Right ventricle myocardium inferior (tissue), 1 donor: ENCODE measurements at regions not wholly inside any gene's neighbourhood (a gene's known extent, or its start where the extent isn't known, plus 50 kb on each side); places are given as distances from the start of the nearest gene placed in this dataset.
"Not testable (repeated sequence)": the region's sequence is repeated elsewhere in the genome, so short reads cannot be mapped to it uniquely, and the experiment has no call there.

Experiments used
- ATAC-seq: fragments of 200-7000 bp; cut with Tn5 transposase; one replicate; pipeline ENCODE4 v1.9.1; 2020; ENCODE audit warnings: mild to moderate bottlenecking, moderate library complexity
- DNase-seq: peaks from one replicate; pipeline ENCODE4 v3.0.0; 2021; ENCODE audit errors: missing footprints
- intact Hi-C: fragments of 100-400 bp; cut with DNase I; formaldehyde crosslinking; loops from one replicate; pipeline ENCODE4 v1.11.0; 2022
- donor health status: DM: no; HTN: yes; CAD: no; lungs with severe emphysema.

DNA sequence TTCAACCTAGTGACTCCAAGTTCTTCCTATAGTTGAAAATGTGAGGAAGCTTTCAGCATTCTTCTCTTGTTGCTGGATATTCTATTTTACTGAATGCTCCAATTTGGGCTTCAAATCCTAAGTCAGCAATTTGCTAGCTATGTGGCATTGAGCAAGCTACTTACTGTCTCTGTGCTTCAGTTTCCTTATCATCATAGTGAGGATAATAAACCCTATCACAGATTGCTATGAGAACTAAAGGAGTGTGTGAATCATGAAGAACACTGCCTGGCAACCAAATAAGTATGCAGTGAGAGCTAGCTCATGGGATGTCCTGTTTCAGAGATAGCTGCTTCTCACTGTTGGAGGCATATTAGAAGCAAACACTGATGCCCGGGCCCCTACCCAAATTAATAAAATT is 163.8 kb upstream of the CDIN1 start:
- intact Hi-C loops = no loop called here
- DNase-seq (no peak), ATAC-seq (no peak)

DNA sequence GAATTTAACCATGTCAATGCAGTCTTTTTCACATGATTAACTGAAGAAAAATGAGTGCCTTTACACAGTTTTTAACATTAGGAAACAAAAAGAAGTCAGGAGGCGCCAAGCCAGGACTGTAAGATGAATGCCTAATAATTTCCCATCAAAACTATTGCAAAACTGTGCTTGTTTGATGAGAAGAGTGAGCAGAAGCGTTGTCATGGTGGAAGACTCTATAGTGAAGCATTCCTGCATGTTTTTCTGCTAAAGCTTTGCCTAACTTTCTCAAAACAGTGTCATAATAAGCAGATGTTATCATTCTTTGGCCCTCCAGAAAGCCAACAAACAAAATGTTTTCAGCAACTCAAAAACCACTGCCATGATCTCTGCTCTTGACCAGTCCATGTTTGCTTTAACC is 156.8 kb upstream of the CDIN1 start:
- ATAC-seq (no peak), DNase-seq (no peak)
- intact Hi-C loops = no loop called here

DNA sequence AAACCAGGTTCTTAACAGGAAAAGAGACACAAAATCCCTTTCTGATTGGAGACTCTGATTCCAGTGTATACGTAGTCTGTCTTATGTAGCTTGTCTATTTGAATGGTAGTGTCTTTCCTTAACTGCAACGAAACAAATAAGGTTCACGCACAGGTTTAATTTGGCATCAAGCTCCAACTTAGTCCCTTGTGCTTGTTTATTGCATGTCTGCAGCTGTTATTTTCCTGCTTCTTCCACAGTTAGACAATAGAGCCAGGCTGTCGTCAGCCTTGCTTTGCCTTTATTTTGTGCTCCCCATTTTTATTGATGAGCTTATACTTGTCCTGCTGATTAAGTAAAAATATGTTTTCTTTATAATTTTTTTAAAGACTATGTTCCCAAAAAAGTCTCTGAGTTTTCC is 152.7 kb upstream of the CDIN1 start:
- ATAC-seq (no peak), DNase-seq (no peak)
- intact Hi-C loops = no loop called here

DNA sequence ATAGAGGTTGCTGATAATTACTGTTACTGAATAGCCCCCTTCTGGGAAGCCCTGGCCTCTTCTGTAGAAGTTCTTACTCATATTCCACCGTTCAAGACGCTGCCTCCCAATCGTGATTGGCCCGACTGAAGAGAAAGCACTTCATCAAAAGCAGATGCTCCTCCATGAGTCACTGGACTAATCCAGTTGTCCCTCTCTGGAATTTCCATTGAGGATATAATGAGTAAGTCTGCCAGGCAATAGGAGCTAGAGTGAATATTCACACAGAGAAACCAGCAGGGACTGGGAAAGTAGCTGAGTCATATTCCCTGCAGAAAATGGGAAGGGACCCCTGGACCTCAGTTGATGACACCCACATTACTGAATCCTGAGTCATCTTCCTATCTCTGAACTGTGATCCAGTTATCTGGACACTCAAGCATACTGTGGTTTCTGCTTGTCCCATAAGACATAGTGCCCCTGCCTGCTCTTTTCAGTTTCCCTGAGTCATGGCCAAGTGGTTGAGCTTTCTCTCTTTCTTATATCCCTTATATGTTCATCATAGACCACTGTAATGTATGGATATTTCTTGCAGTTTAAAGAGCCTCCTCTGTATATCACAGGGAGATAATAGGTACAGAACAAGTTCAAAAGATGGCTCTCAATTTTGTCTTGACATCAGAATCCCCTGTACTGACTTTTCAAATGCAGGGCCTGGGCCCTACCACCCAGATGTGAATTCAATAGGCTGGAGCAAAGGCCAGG is 151.2 kb upstream of the CDIN1 start:
- DNase-seq (no peak), ATAC-seq (no peak)
- intact Hi-C loops = no loop called here

DNA sequence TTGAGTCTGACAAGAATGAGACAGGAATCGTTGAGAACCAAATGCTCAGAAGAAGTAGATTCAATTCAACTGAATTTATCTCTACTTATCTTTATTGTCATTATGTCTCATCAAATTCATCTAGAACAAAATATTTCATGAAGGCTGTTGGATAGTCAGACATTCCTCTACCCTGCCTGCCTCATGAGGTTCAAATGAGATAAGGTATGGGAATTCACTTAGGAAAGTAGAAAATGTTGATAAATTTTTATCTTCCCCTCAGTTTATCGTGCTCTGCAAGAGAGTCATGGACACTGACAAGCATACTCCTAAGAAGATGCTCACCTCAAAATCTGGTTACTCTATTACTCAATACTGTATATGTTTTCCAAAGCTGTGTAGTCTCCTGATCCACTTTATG is 149.7 kb upstream of the CDIN1 start:
- DNase-seq = no peak
- intact Hi-C loops = no loop called here
- no peak for ATAC-seq

DNA sequence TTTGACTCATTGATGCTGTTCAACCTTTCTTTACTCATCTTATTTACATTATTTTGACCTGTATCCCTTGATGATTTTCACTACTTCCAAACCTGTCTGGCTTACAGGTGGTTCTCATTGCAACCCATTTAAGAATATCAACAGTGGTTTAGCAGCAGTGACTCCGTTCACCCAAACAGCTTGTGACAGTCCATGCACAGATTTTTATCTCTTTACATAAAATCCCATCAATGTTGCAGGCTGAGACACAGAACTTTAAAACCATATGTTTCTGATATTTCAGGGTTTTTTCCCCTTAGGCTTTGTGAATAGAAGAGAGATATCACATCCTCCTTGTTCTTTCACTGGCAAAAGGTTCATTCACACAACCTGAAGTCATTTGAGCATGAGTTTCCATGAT is 149.1 kb upstream of the CDIN1 start:
- intact Hi-C loops = no loop called here
- no peak for DNase-seq
- no peak for ATAC-seq

DNA sequence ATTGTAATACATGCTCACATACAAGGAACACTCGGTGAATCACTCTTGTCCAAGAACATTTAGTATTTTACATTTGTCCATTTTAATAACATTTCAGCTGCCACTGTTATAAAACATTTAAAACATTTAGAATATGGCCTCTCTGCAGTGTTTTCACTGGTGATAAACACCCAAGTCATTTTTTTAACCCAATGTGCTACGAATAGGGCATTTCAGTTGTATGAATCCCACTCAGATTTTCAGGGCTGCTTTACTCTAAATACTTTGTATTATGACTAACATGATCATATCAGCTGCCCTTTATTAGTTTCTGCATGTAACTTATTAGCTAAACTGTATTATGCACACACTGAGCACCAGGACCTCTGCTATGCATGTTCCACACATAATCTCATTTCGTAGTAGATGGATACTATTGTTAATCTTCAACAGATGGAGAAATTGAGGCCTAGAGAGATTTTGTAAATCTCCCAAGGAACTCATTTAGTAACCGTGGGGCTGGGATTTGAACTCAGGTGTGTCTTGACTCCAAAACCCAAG is 148.6 kb upstream of the CDIN1 start:
- no peak for DNase-seq
- intact Hi-C loops = no loop called here
- no peak for ATAC-seq

DNA sequence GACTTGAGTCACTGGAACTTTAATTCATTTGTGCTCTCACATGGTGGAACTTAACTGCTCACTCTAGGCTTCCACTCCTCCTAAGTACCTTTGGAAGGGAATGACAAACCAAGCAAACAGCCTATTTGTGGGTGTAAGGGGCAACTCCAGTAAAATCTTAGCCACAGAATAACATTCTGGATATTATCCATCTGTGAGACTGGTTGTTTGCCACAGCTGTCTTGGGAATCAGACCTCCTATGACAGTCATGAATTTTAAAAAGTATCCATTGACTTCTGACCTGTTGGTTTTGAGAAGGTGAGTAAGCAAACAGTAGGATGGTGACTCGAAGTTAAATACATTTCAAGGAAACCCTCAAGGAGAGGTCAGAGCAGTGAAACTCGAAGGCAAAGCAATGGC is 147.3 kb upstream of the CDIN1 start:
- DNase-seq (no peak), ATAC-seq (no peak)
- intact Hi-C loops = no loop called here

DNA sequence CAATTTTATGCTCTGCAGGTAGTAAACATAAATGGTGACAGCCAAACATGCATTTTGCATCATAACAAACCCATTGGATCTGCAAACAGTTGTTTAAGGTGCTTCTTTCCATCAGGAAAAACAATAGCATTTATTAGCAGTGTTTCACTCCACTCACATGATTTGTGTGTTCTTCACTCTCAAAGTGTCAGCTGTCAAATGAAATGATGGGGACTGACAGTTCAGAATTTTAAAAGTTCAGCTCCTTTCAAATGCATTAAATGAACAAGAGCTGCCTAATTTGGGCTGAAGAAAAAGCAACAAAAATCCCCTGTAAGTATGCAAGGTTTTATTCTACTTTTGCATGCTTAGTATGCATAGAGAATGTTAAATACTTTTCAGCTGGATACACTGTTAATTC is 145.2 kb upstream of the CDIN1 start:
- DNase-seq = no peak
- intact Hi-C loops = no loop called here
- no peak for ATAC-seq

DNA sequence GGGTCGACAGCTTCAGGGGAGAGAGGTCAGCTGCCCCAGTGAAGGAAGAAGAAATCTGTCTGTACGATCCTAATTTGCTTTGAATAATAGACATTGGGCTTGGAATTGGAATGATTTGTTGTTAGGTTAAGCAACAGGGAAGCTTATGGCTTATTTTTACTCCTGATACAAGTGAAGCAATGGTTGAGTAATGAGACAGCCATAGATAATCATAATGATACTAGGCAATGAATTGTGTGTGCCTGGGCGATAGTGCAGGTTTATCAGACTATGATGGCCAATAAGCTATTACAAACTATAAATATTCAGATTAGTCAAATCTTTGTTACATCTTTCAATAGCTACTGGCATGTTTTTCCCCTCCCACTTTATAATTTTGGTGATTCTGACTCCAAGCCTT is 140.9 kb upstream of the CDIN1 start:
- intact Hi-C loops = no loop called here
- ATAC-seq = no peak
- no peak for DNase-seq

DNA sequence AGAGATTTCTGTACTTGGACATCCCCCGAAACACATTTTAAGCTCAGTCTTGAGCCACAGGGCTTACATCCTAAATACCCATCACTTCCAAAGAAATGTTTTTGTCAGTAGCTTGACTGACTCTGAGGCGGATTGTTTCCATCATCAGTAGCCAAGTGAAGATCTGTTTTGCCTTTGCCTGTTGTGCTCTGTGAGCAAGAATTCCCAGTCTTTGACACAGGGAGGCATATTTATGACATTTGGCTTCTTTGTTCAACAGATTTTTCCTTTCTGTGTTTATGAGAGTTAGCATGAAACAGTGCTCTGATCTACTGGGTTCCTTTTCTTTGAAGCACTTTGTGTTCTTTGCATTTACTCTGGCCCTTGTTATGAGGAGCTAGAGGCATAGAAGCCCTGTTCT is 132.1 kb upstream of the CDIN1 start:
- intact Hi-C loops = no loop called here

DNA sequence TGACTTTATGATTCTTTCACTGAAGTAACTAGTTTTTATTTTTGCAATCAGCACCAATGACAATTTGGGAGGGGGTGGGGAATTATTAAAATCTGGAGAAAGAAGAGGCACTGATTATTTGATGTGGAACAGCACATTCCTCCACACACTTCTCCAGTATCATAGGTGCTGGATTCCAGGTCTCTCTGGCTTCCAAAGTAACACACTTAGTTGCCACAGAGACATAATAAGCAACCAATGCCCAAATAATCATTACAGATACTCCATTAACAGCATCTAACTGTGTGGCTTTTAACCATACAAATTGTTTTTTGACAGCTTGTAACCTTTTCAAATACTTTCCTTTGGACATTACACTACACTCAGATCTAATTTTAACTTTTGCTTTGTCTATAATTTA is 131.0 kb upstream of the CDIN1 start:
- intact Hi-C loops = no loop called here
- ATAC-seq = peak; percentile 65

More for the DNA sequence above, 132.1 kb upstream of the CDIN1 start:
- ATAC-seq (no peak), DNase-seq (no peak)

DNA sequence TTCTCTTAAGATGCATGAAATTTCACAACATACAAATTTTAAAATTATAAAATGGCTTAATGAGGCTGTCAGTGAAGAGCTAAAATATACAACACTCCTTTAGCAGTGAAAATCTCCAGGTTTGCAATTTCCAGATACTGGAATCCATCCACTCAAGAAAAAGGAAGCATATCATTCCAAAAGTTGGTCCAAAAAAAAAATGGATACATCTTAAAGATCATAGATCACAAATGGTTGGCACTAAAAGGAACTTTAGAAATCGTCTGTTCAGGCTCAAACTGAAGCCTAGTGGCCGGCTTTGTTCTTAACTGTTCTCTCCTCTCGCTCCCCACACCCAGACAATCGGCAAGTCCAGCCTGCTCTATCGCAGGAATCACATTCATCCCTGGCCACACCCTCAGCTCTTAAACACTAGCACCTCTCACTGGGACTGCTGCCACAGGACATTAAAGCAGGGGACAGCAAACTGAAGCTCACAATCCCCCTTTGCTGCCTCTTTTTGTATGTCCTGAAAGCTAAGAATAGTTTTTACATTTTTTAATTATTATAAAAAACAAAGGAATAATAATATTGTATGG is 130.3 kb upstream of the CDIN1 start:
- ATAC-seq (peak; percentile 72), DNase-seq (no peak)
- intact Hi-C loops = no loop called here

More for the DNA sequence above, 131.0 kb upstream of the CDIN1 start:
- DNase-seq = no peak

DNA sequence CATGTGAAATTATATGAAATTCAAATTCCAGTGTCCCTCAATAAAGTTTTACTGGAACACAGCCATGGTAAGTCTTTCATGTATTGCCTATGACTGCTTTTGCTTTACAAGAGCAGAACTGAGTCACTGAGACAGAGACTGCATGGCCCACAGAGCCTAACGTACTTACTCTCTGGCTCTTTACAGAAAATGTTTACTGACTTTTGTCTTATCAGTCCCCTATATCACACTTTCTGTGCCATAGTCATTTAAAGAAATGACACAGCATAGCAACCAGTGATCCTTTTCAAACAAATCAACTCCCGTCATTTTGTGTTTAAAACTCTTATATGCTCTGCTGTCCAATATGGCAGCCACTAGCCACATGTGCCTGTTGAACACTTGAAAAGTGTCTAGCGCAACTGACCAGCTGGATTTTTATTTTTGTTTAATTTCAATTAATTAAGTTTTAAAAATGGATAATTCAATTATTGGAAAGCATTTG is 129.7 kb upstream of the CDIN1 start:
- intact Hi-C loops = no loop called here
- ATAC-seq = no peak

DNA sequence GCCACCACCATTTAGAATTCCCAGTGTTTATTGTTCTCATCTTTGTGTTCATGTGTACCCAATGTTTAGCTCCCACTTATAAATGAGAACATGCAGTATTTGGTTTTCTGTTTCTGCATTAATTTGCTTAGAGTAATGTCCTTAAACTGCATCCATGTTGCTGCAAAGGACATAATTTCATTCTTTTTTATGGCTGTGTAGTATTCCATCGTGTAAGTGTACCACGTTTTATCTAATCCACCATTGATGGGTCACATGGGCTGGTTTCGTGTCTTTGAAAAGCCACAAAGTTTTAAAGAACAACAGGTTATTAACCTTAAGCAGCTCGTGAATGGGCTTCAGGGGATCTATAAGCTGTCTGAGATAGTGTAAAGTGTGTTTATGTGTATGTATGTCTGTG is 125.2 kb upstream of the CDIN1 start:
- ATAC-seq, DNase-seq, intact Hi-C loops: not testable (repeated sequence)

More for the DNA sequence above, 129.7 kb upstream of the CDIN1 start:
- no peak for DNase-seq

DNA sequence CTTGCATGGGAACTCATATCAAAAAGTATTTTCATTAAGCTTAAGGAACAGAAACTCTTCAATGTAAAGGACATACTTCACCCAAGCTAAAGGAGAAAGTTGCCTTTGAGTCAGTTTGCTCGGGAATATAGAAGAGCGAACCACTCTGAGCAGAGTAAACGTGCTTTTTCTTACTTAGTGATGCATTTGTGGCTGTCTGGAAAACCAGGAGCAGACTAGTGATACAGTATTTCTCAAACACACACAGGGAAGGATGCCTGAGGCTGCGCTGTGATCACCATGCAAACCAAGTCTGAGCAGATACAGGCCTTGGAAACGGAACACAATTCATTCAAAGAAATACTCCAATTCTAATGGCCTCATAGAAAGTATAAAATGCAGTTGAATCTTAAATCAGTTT is 121.0 kb upstream of the CDIN1 start:
- ATAC-seq (no peak), DNase-seq (no peak)
- intact Hi-C loops = no loop called here

DNA sequence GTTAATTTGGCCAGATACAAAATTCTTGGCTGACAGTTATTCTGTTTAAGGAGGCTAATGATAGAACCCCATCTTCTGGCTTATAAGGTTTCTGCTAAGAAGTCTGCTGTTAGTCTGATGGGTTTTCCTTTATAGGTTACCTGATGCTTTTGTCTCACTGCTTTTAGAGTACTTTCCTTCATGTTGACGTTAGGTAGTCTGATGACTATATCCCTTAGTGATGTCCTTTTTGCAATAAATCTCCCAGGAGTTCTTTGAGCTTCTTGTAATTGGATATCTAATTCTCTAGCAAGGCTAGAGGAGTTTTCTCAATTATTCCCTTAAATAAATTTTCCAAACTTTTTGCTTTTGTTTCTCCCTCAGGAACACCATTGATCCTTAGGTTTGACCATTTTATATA is 114.1 kb upstream of the CDIN1 start:
- DNase-seq (no peak), ATAC-seq (no peak)
- intact Hi-C loops = no loop called here

DNA sequence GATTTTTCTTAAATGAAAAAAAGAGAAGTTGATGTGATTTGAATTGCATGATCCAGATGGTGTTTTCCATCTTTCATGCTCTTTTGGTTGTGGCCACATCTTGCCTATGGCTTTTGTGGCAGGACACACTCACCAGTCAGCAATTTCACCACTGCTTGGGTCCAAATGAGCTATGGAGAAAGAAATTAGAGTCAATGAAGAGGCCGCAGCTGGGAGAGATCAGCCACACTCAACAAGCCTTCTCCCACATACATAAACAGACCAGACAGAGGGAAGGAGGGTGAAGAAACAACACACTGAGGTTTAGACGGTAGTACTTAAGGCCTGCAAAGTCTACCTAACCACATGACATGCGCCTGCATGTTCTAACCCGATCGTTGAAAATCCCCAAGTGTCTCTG is 110.7 kb upstream of the CDIN1 start:
- ATAC-seq (peak; percentile 57), DNase-seq (no peak)
- intact Hi-C loops = no loop called here

DNA sequence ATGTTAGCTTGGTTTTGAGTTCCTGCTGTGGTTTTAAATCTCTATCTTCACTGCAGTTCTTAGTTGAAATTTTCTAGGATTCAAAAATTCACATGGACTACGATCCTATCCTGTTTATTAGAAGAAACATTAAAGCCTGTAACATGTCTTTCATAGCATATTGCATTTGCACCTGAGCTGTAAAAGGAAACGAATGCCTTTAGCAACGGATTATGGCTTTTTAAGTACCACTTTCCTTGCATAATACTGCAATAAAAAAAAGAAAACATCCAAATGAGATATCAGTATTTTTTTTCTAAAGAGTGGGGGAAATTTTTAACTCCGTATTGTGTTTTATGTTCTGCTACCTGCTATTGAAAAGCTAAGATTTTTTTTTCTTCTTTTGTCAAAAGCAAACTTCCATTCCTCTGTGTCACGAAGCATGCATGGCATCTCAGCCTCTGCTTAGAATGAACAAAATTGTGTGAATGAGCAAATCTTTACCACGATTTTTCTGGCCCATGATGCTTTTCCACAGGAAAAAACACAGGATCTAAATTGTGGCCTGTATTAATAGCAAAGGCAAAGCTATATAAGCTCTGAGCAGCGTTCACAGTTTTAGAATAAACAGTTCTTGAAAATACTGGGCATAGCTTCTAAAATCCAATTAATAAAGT is 110.0 kb upstream of the CDIN1 start:
- no peak for DNase-seq
- ATAC-seq = no peak
- intact Hi-C loops = no loop called here

DNA sequence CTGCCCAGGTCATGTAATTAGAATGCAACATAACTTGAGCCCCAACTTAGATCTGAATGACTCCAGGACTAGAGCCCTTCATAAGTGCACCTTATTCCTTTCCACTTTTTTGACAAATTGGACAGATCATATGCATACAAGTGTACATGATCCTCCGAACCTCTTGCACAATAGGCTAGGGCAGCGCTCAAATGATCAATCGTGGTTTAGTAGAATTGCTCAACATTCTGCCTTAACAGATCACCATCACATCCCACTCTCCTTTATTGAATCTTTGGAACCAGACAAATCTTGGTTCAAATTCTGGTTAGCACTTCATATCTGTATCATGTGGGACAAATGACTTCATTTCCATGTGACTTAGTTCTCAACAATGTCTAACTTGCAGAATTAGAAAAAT is 106.8 kb upstream of the CDIN1 start:
- DNase-seq (no peak), ATAC-seq (no peak)
- intact Hi-C loops = no loop called here
